ENCODE measurements at regions not wholly inside any gene's neighbourhood (a gene's known extent, or its start where the extent isn't known, plus 50 kb on each side); places are given as distances from the start of the nearest gene placed in this dataset.

GRCh38 chr4:62771983-62772557 lies 1571.9 kb downstream of the ADGRL3 start:
- Mint-ChIP-seq H3K4me3 (no peak overlapping the region), H3K9me3 (peaks cover 6 to 10% of the 10 kb centered on the region in 2 donors), H3K36me3 (ENCODE audit: insufficient read depth in 2 of 2) (no peaks in the 10 kb centered on the region), H3K27me3 (ENCODE audit: low read depth) (no peaks in the 10 kb centered on the region), H3K27ac (no peak overlapping the region), H3K4me1 (ENCODE audit: low read depth) (no peaks in the 10 kb centered on the region)
- DNase-seq (no peak), ATAC-seq (replicated peaks in 1 of 2) (no peak)

GRCh38 chr4:62740296-62740695 lies 1540.2 kb downstream of the ADGRL3 start:
- H3K27me3 Mint-ChIP-seq (ENCODE audit: low read depth), result no peaks in the 10 kb centered on the region
- peaks cover 3% of the 10 kb centered on the region in 2 donors for H3K9me3 Mint-ChIP-seq
- no peaks in the 10 kb centered on the region for H3K4me1 Mint-ChIP-seq (ENCODE audit: low read depth)

GRCh38 chr4:62717154-62717553 lies 1517.0 kb downstream of the ADGRL3 start:
- ATAC-seq (replicated peaks in 1 of 2) (no peak), DNase-seq (no peak)
- no peak overlapping the region for H3K4me3 Mint-ChIP-seq
- H3K27ac Mint-ChIP-seq, result no peak overlapping the region
- no peaks in the 10 kb centered on the region for H3K27me3 Mint-ChIP-seq (ENCODE audit: low read depth)
- peaks cover 0 to 2% of the 10 kb centered on the region in 2 donors for H3K36me3 Mint-ChIP-seq (ENCODE audit: insufficient read depth in 2 of 2)
- H3K9me3 Mint-ChIP-seq, result peaks cover 5 to 6% of the 10 kb centered on the region in 2 donors
- H3K4me1 Mint-ChIP-seq (ENCODE audit: low read depth), result no peaks in the 10 kb centered on the region

More at GRCh38 chr4:62740296-62740695, 1540.2 kb downstream of the ADGRL3 start:
- no peak for DNase-seq
- no peak overlapping the region for H3K4me3 Mint-ChIP-seq
- ATAC-seq (replicated peaks in 1 of 2), result no peak
- no peak overlapping the region for H3K27ac Mint-ChIP-seq
- H3K36me3 Mint-ChIP-seq (ENCODE audit: insufficient read depth in 2 of 2), result no peaks in the 10 kb centered on the region

GRCh38 chr4:62711575-62711974 lies 1511.4 kb downstream of the ADGRL3 start:
- Mint-ChIP-seq H3K27ac (no peak overlapping the region), H3K36me3 (ENCODE audit: insufficient read depth in 2 of 2) (peaks cover 0 to 2% of the 10 kb centered on the region in 2 donors), H3K4me1 (ENCODE audit: low read depth) (no peaks in the 10 kb centered on the region), H3K9me3 (peaks cover 5 to 13% of the 10 kb centered on the region in 2 donors), H3K27me3 (ENCODE audit: low read depth) (no peaks in the 10 kb centered on the region), H3K4me3 (no peak overlapping the region)
- ATAC-seq (replicated peaks in 1 of 2) (no peak), DNase-seq (no peak)

GRCh38 chr4:62709618-62710252 lies 1509.6 kb downstream of the ADGRL3 start:
- no peaks in the 10 kb centered on the region for H3K36me3 Mint-ChIP-seq (ENCODE audit: insufficient read depth in 2 of 2)
- H3K4me3 Mint-ChIP-seq, result no peak overlapping the region
- no peaks in the 10 kb centered on the region for H3K4me1 Mint-ChIP-seq (ENCODE audit: low read depth)
- no peak overlapping the region for H3K27ac Mint-ChIP-seq
- no peaks in the 10 kb centered on the region for H3K27me3 Mint-ChIP-seq (ENCODE audit: low read depth)
- DNase-seq, result no peak
- peaks cover 5 to 8% of the 10 kb centered on the region in 2 donors for H3K9me3 Mint-ChIP-seq
- no peak for ATAC-seq (replicated peaks in 1 of 2)

- H3K9me3 Mint-ChIP-seq, result peaks cover 8 to 10% of the 10 kb centered on the region in 2 donors
- no peak for ATAC-seq (replicated peaks in 1 of 2)
- no peak overlapping the region for H3K27ac Mint-ChIP-seq
- H3K4me3 Mint-ChIP-seq, result no peak overlapping the region
- H3K27me3 Mint-ChIP-seq (ENCODE audit: low read depth), result no peaks in the 10 kb centered on the region
- no peak for DNase-seq
- no peaks in the 10 kb centered on the region for H3K36me3 Mint-ChIP-seq (ENCODE audit: insufficient read depth in 2 of 2)
- H3K4me1 Mint-ChIP-seq (ENCODE audit: low read depth), result no peaks in the 10 kb centered on the region
Observed at GRCh38 chr4:62706423-62706822, 1506.3 kb downstream of the ADGRL3 start.

- Mint-ChIP-seq H3K4me3 (no peak overlapping the region), H3K36me3 (ENCODE audit: insufficient read depth in 2 of 2) (no peaks in the 10 kb centered on the region), H3K27ac (no peak overlapping the region), H3K27me3 (ENCODE audit: low read depth) (no peaks in the 10 kb centered on the region), H3K4me1 (ENCODE audit: low read depth) (no peaks in the 10 kb centered on the region), H3K9me3 (peaks cover 14 to 18% of the 10 kb centered on the region in 2 donors)
- DNase-seq (no peak), ATAC-seq (replicated peaks in 1 of 2) (no peak)
Observed at GRCh38 chr4:62683799-62684566, 1483.9 kb downstream of the ADGRL3 start.

GRCh38 chr4:62676962-62677361 lies 1476.8 kb downstream of the ADGRL3 start:
- DNase-seq (no peak), ATAC-seq (replicated peaks in 1 of 2) (no peak)
- Mint-ChIP-seq H3K4me3 (no peak overlapping the region), H3K27ac (no peak overlapping the region), H3K27me3 (ENCODE audit: low read depth) (no peaks in the 10 kb centered on the region), H3K4me1 (ENCODE audit: low read depth) (no peaks in the 10 kb centered on the region), H3K9me3 (peaks cover 7 to 11% of the 10 kb centered on the region in 2 donors), H3K36me3 (ENCODE audit: insufficient read depth in 2 of 2) (no peaks in the 10 kb centered on the region)

GRCh38 chr4:62670514-62670913 lies 1470.4 kb downstream of the ADGRL3 start:
- H3K9me3 Mint-ChIP-seq, result peaks cover 7 to 8% of the 10 kb centered on the region in 2 donors
- ATAC-seq (replicated peaks in 1 of 2), result no peak
- peaks cover 0 to 1% of the 10 kb centered on the region in 2 donors for H3K36me3 Mint-ChIP-seq (ENCODE audit: insufficient read depth in 2 of 2)
- H3K27ac Mint-ChIP-seq, result no peak overlapping the region
- H3K27me3 Mint-ChIP-seq (ENCODE audit: low read depth), result no peaks in the 10 kb centered on the region
- H3K4me1 Mint-ChIP-seq (ENCODE audit: low read depth), result no peaks in the 10 kb centered on the region
- no peak overlapping the region for H3K4me3 Mint-ChIP-seq
- no peak for DNase-seq

- Mint-ChIP-seq H3K4me3 (no peak overlapping the region), H3K9me3 (peaks cover 6 to 7% of the 10 kb centered on the region in 2 donors), H3K4me1 (ENCODE audit: low read depth) (no peaks in the 10 kb centered on the region), H3K36me3 (ENCODE audit: insufficient read depth in 2 of 2) (peaks cover 0 to 4% of the 10 kb centered on the region in 2 donors), H3K27ac (no peak overlapping the region), H3K27me3 (ENCODE audit: low read depth) (no peaks in the 10 kb centered on the region)
- ATAC-seq (replicated peaks in 1 of 2) (no peak), DNase-seq (no peak)
Observed at GRCh38 chr4:62661821-62662220, 1461.7 kb downstream of the ADGRL3 start.

- Mint-ChIP-seq H3K36me3 (ENCODE audit: insufficient read depth in 2 of 2) (no peaks in the 10 kb centered on the region), H3K27ac (no peak overlapping the region), H3K4me1 (ENCODE audit: low read depth) (no peaks in the 10 kb centered on the region), H3K27me3 (ENCODE audit: low read depth) (no peaks in the 10 kb centered on the region), H3K9me3 (peaks cover 0 to 2% of the 10 kb centered on the region in 2 donors), H3K4me3 (no peak overlapping the region)
- DNase-seq, result no peak
- no peak for ATAC-seq (replicated peaks in 1 of 2)
Observed at GRCh38 chr4:62656006-62656405, 1455.9 kb downstream of the ADGRL3 start.

- Mint-ChIP-seq H3K4me1 (ENCODE audit: low read depth) (no peaks in the 10 kb centered on the region), H3K9me3 (peaks cover 6 to 12% of the 10 kb centered on the region in 2 donors), H3K27me3 (ENCODE audit: low read depth) (no peaks in the 10 kb centered on the region), H3K36me3 (ENCODE audit: insufficient read depth in 2 of 2) (peaks cover 0 to 2% of the 10 kb centered on the region in 2 donors), H3K27ac (no peak overlapping the region), H3K4me3 (no peak overlapping the region)
- ATAC-seq (replicated peaks in 1 of 2) (no peak), DNase-seq (no peak)
Observed at GRCh38 chr4:62644372-62644771, 1444.2 kb downstream of the ADGRL3 start.

GRCh38 chr4:62640296-62640695 lies 1440.2 kb downstream of the ADGRL3 start:
- Mint-ChIP-seq H3K27ac (no peak overlapping the region), H3K9me3 (peaks cover 6 to 8% of the 10 kb centered on the region in 2 donors), H3K4me1 (ENCODE audit: low read depth) (no peaks in the 10 kb centered on the region), H3K27me3 (ENCODE audit: low read depth) (no peaks in the 10 kb centered on the region), H3K36me3 (ENCODE audit: insufficient read depth in 2 of 2) (peaks cover 0 to 2% of the 10 kb centered on the region in 2 donors), H3K4me3 (no peak overlapping the region)
- ATAC-seq (replicated peaks in 1 of 2) (no peak), DNase-seq (no peak)

All from activated T-cell treated with anti-CD3 and anti-CD28 coated beads, Interleukin-2, amount 50 U/mL, for 72 hours (primary cell).